ENCODE measurements at regions not wholly inside any gene's neighbourhood (a gene's known extent, or its start where the extent isn't known, plus 50 kb on each side); places are given as distances from the start of the nearest gene placed in this dataset.

DNA sequence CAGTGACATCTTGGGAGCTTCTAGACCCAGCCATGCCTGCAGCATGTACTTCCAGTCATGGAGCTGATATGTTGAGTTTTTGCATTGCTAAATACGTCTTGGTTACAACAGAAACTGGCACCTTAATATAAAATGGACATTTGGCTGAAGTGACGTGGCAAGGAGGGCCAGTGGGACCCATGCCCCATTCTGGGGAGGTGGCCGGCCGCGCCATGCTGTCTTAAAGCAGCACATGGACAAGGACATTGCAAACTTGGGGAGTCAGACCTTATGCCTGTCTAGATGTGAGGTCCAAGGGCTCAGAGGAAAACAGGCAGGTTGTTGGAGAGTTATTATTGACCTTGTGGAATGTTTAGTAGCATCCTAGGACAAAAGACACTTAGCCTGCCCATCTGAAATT, 588.0 kb upstream of the CDH4 start:
- ATAC-seq (no peak), DNase-seq (no peak)
- no peak for TF ChIP-seq CTCF (IDR thresholded peaks at IDR 0.05)
- POLR2A ChIA-PET, result no interaction called here
- no peaks in the 10 kb centered on the region for H3K36me3 Mint-ChIP-seq (ENCODE audit: low read depth)
- no peak overlapping the region for H3K27ac Mint-ChIP-seq
- no peak overlapping the region for H3K4me3 Mint-ChIP-seq
- H3K9me3 Mint-ChIP-seq, result no peaks in the 10 kb centered on the region
- H3K27me3 Mint-ChIP-seq, result no peaks in the 10 kb centered on the region
- intact Hi-C loops (cut with micrococcal nuclease), result no loop called here
- CTCF ChIA-PET, result no interaction called here
- no peaks in the 10 kb centered on the region for H3K4me1 Mint-ChIP-seq (ENCODE audit: low read depth)

- intact Hi-C loops (cut with micrococcal nuclease), result no loop called here
- ATAC-seq (no peak), DNase-seq (no peak)
- no peaks in the 10 kb centered on the region for H3K27me3 Mint-ChIP-seq
- no peaks in the 10 kb centered on the region for H3K9me3 Mint-ChIP-seq
- H3K4me1 Mint-ChIP-seq (ENCODE audit: low read depth), result no peaks in the 10 kb centered on the region
- no peak overlapping the region for H3K4me3 Mint-ChIP-seq
- no peak overlapping the region for H3K27ac Mint-ChIP-seq
- TF ChIP-seq CTCF (IDR thresholded peaks at IDR 0.05), result no peak
- CTCF ChIA-PET, result no interaction called here
- POLR2A ChIA-PET, result no interaction called here
- H3K36me3 Mint-ChIP-seq (ENCODE audit: low read depth), result no peaks in the 10 kb centered on the region
Measured at GRCh38 chr20:60667641-60668040, 584.4 kb upstream of the CDH4 start.

DNA sequence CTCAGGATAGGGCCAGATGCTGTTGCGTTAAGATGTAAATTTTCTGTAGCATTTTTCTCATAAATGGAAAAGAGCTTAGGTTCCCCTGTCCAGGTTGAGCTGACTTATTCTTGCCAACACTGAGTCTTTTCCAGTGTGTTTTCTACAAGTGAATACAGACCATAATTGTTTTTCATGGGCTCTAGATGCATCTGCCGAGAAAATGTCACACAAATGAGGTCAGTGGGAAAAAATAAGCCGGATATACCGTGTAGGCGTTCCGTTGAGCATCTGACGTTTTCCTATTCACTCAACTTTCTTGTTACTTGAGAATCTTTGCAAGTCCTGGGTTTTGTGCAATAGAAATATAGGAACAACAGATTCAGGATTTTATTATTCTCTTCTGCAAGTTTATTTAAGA, 582.9 kb upstream of the CDH4 start:
- Mint-ChIP-seq H3K27me3 (no peaks in the 10 kb centered on the region), H3K4me1 (ENCODE audit: low read depth) (no peaks in the 10 kb centered on the region), H3K36me3 (ENCODE audit: low read depth) (no peaks in the 10 kb centered on the region), H3K27ac (no peak overlapping the region), H3K9me3 (no peaks in the 10 kb centered on the region), H3K4me3 (no peak overlapping the region)
- ATAC-seq, result no peak
- DNase-seq, result no peak
- CTCF ChIA-PET, result no interaction called here
- POLR2A ChIA-PET, result no interaction called here
- TF ChIP-seq CTCF (IDR thresholded peaks at IDR 0.05), result no peak
- intact Hi-C loops (cut with micrococcal nuclease), result no loop called here

GRCh38 chr20:60676011-60676410, 576.0 kb upstream of the CDH4 start:
- H3K36me3 Mint-ChIP-seq (ENCODE audit: low read depth), result no peaks in the 10 kb centered on the region
- CTCF ChIA-PET, result no interaction called here
- peaks cover 1% of the 10 kb centered on the region for H3K27me3 Mint-ChIP-seq
- DNase-seq, result no peak
- no peak overlapping the region for H3K4me3 Mint-ChIP-seq
- POLR2A ChIA-PET, result no interaction called here
- H3K27ac Mint-ChIP-seq, result no peak overlapping the region
- H3K9me3 Mint-ChIP-seq, result no peaks in the 10 kb centered on the region
- intact Hi-C loops (cut with micrococcal nuclease), result no loop called here
- H3K4me1 Mint-ChIP-seq (ENCODE audit: low read depth), result no peaks in the 10 kb centered on the region
- no peak for TF ChIP-seq CTCF (IDR thresholded peaks at IDR 0.05)
- ATAC-seq, result no peak

GRCh38 chr20:60677819-60678218, 574.2 kb upstream of the CDH4 start:
- no peaks in the 10 kb centered on the region for H3K36me3 Mint-ChIP-seq (ENCODE audit: low read depth)
- no peaks in the 10 kb centered on the region for H3K4me1 Mint-ChIP-seq (ENCODE audit: low read depth)
- DNase-seq (no peak), ATAC-seq (no peak)
- H3K27me3 Mint-ChIP-seq, result peaks cover 1% of the 10 kb centered on the region
- H3K9me3 Mint-ChIP-seq, result no peaks in the 10 kb centered on the region
- intact Hi-C loops (cut with micrococcal nuclease), result no loop called here
- TF ChIP-seq CTCF (IDR thresholded peaks at IDR 0.05), result no peak
- ChIA-PET CTCF (no interaction called here), POLR2A (no interaction called here)
- no peak overlapping the region for H3K4me3 Mint-ChIP-seq
- H3K27ac Mint-ChIP-seq, result no peak overlapping the region

Measured in activated CD8-positive, alpha-beta T cell treated with anti-CD3 and anti-CD28 coated beads for 36 hours (primary cell).